Urinary bladder (tissue), 3 donors: ENCODE measurements at regions not wholly inside any gene's neighbourhood (a gene's known extent, or its start where the extent isn't known, plus 50 kb on each side); places are given as distances from the start of the nearest gene placed in this dataset.
"Not testable (repeated sequence)": the region's sequence is repeated elsewhere in the genome, so short reads cannot be mapped to it uniquely, and the experiment has no call there.

ENCODE experiments used
- DNase-seq: peaks from one replicate; pipeline ENCODE4 v3.0.0-alpha.2; 2015; ENCODE audit errors: extremely low spot score
- H3K27ac ChIP-seq: one replicate; pipeline ENCODE4 v1.5.1; 2013; ENCODE audit warnings: low read depth, mild to moderate bottlenecking, moderate library complexity
- H3K36me3 ChIP-seq: one replicate; pipeline ENCODE4 v1.6.1; 2013; ENCODE audit warnings: mild to moderate bottlenecking, moderate library complexity; ENCODE audit not compliant: insufficient read depth
- H3K4me1 ChIP-seq: one replicate; pipeline ENCODE4 v1.6.1; 2013; ENCODE audit warnings: mild to moderate bottlenecking, moderate library complexity; ENCODE audit not compliant: insufficient read depth
- H3K4me3 ChIP-seq: one replicate; pipeline ENCODE4 v1.5.1; 2013; ENCODE audit warnings: low read depth, low read length
- WGBS: extraction: QIAGEN DNeasy Blood & Tissue Kit; methylation state at CpG from one replicate; pipeline ENCODE4 v1.1.7; 2013; 5-methylcytosine and 5-hydroxymethylcytosine counted together
- donor health status: healthy with polysubstance abuse.
- donor health status: healthy.

GRCh38 chr6:48564036-48564820 is 453.2 kb upstream of the PTCHD4 start:
- WGBS: 72% methylated on average over 3 of the region's 3 CpGs

GRCh38 chr6:48563433-48563832 is 452.4 kb upstream of the PTCHD4 start:
- Histone ChIP-seq H3K4me3 (no peak overlapping the region), H3K4me1 (no peaks in the 10 kb centered on the region), H3K36me3 (no peaks in the 10 kb centered on the region), H3K27ac (no peak overlapping the region)
- WGBS: 92% methylated on average over 1 of the region's 1 CpG
- DNase-seq: no peak

More at GRCh38 chr6:48564036-48564820, 453.2 kb upstream of the PTCHD4 start:
- H3K36me3 ChIP-seq: no peaks in the 10 kb centered on the region
- no peak for DNase-seq
- no peak overlapping the region for H3K4me3 ChIP-seq
- H3K4me1 ChIP-seq: no peaks in the 10 kb centered on the region
- no peak overlapping the region for H3K27ac ChIP-seq

- H3K36me3 ChIP-seq: no peaks in the 10 kb centered on the region
- DNase-seq: no peak
- 72% methylated on average over 3 of the region's 3 CpGs for WGBS
- H3K4me1 ChIP-seq: no peaks in the 10 kb centered on the region
- H3K27ac ChIP-seq: no peak overlapping the region
- no peak overlapping the region for H3K4me3 ChIP-seq
Measured at GRCh38 chr6:48560408-48560807, 449.4 kb upstream of the PTCHD4 start.

GRCh38 chr6:48553467-48554189 is 442.6 kb upstream of the PTCHD4 start:
- Histone ChIP-seq H3K4me3 (no peak overlapping the region), H3K27ac (no peak overlapping the region), H3K4me1 (no peaks in the 10 kb centered on the region), H3K36me3 (no peaks in the 10 kb centered on the region)
- no peak for DNase-seq
- WGBS: 98% methylated on average over 1 of the region's 1 CpG

- Histone ChIP-seq H3K4me1 (no peaks in the 10 kb centered on the region), H3K36me3 (no peaks in the 10 kb centered on the region), H3K4me3 (no peak overlapping the region), H3K27ac (no peak overlapping the region)
- WGBS: 32% methylated on average over 2 of the region's 2 CpGs
- DNase-seq: no peak
Measured at GRCh38 chr6:48552905-48553304, 441.9 kb upstream of the PTCHD4 start.

GRCh38 chr6:48550603-48551002 is 439.6 kb upstream of the PTCHD4 start:
- 68% methylated on average over 3 of the region's 3 CpGs for WGBS
- Histone ChIP-seq H3K4me3 (no peak overlapping the region), H3K36me3 (no peaks in the 10 kb centered on the region), H3K27ac (no peak overlapping the region), H3K4me1 (no peaks in the 10 kb centered on the region)
- no peak for DNase-seq

- no peaks in the 10 kb centered on the region for H3K4me1 ChIP-seq
- WGBS: 86% methylated on average over 2 of the region's 2 CpGs
Measured at GRCh38 chr6:48542191-48542590, 431.2 kb upstream of the PTCHD4 start.

GRCh38 chr6:48541649-48542048 is 430.7 kb upstream of the PTCHD4 start:
- no peak overlapping the region for H3K4me3 ChIP-seq
- DNase-seq: no peak
- H3K4me1 ChIP-seq: no peaks in the 10 kb centered on the region
- no peak overlapping the region for H3K27ac ChIP-seq
- H3K36me3 ChIP-seq: no peaks in the 10 kb centered on the region

More at GRCh38 chr6:48542191-48542590, 431.2 kb upstream of the PTCHD4 start:
- Histone ChIP-seq H3K36me3 (no peaks in the 10 kb centered on the region), H3K27ac (no peak overlapping the region), H3K4me3 (no peak overlapping the region)
- no peak for DNase-seq

- no peak for DNase-seq
- no peaks in the 10 kb centered on the region for H3K4me1 ChIP-seq
- H3K36me3 ChIP-seq: no peaks in the 10 kb centered on the region
- 29% methylated on average over 1 of the region's 1 CpG for WGBS
- H3K4me3 ChIP-seq: no peak overlapping the region
- H3K27ac ChIP-seq: no peak overlapping the region
Measured at GRCh38 chr6:48535582-48536009, 424.6 kb upstream of the PTCHD4 start.

- 87% methylated on average over 3 of the region's 3 CpGs for WGBS
- H3K4me3 ChIP-seq, H3K36me3 ChIP-seq, H3K4me1 ChIP-seq, DNase-seq, H3K27ac ChIP-seq: not testable (repeated sequence)
Measured at GRCh38 chr6:48530978-48531377, 420.0 kb upstream of the PTCHD4 start.

GRCh38 chr6:48525849-48526248 is 414.9 kb upstream of the PTCHD4 start:
- Histone ChIP-seq H3K36me3 (no peaks in the 10 kb centered on the region), H3K4me3 (no peak overlapping the region), H3K27ac (no peak overlapping the region), H3K4me1 (no peaks in the 10 kb centered on the region)
- no peak for DNase-seq
- 43% methylated on average over 2 of the region's 2 CpGs for WGBS

- Histone ChIP-seq H3K4me3 (no peak overlapping the region), H3K4me1 (no peaks in the 10 kb centered on the region), H3K27ac (no peak overlapping the region), H3K36me3 (no peaks in the 10 kb centered on the region)
- no peak for DNase-seq
- 53% methylated on average over 2 of the region's 2 CpGs for WGBS
Measured at GRCh38 chr6:48520951-48521350, 410.0 kb upstream of the PTCHD4 start.

- Histone ChIP-seq H3K27ac (no peak overlapping the region), H3K4me1 (no peaks in the 10 kb centered on the region)
Measured at GRCh38 chr6:48512390-48512789, 401.4 kb upstream of the PTCHD4 start.

GRCh38 chr6:48511378-48511777 is 400.4 kb upstream of the PTCHD4 start:
- no peak overlapping the region for H3K4me3 ChIP-seq
- no peaks in the 10 kb centered on the region for H3K36me3 ChIP-seq
- no peak overlapping the region for H3K27ac ChIP-seq
- H3K4me1 ChIP-seq: no peaks in the 10 kb centered on the region
- no peak for DNase-seq
- WGBS: 33% methylated on average over 2 of the region's 2 CpGs

More at GRCh38 chr6:48512390-48512789, 401.4 kb upstream of the PTCHD4 start:
- no peak for DNase-seq
- no peak overlapping the region for H3K4me3 ChIP-seq
- no peaks in the 10 kb centered on the region for H3K36me3 ChIP-seq
